Vagina (tissue), 2 donors: ENCODE measurements at regions not wholly inside any gene's neighbourhood (a gene's known extent, or its start where the extent isn't known, plus 50 kb on each side); places are given as distances from the start of the nearest gene placed in this dataset.

Source experiments
- POLR2A ChIP-seq, 2 donors: fragments of 450-650 bp; IDR thresholded peaks; one replicate each; pipeline ENCODE4 v1.6.1; 2017; ENCODE audit warnings: antibody characterized with exemption in 2 of 2, mild to moderate bottlenecking in 2 of 2, moderate library complexity in 2 of 2
- POLR2AphosphoS5 ChIP-seq, 2 donors: sonication (generic); formaldehyde crosslinking; IDR thresholded peaks; one replicate each; pipeline ENCODE4 v1.9.0; 2017; ENCODE audit warnings: antibody characterized with exemption in 2 of 2, mild to moderate bottlenecking in 2 of 2, low read depth in 1 of 2; ENCODE audit not compliant: insufficient read depth in 1 of 2
- TF ChIP-seq, protein P1 (sequence below), 3 experiments: fragments of 450-650 bp in 2 of 3; fragments of 200-600 bp in 1 of 3; sonication (generic) in 1 of 3; IDR thresholded peaks; one replicate each; pipeline ENCODE4 v1.5.1; 2017 to 2019; ENCODE audit warnings: antibody characterized with exemption in 3 of 3, mild to moderate bottlenecking in 2 of 3, moderate library complexity in 2 of 3

- TF ChIP-seq, protein P1, sequence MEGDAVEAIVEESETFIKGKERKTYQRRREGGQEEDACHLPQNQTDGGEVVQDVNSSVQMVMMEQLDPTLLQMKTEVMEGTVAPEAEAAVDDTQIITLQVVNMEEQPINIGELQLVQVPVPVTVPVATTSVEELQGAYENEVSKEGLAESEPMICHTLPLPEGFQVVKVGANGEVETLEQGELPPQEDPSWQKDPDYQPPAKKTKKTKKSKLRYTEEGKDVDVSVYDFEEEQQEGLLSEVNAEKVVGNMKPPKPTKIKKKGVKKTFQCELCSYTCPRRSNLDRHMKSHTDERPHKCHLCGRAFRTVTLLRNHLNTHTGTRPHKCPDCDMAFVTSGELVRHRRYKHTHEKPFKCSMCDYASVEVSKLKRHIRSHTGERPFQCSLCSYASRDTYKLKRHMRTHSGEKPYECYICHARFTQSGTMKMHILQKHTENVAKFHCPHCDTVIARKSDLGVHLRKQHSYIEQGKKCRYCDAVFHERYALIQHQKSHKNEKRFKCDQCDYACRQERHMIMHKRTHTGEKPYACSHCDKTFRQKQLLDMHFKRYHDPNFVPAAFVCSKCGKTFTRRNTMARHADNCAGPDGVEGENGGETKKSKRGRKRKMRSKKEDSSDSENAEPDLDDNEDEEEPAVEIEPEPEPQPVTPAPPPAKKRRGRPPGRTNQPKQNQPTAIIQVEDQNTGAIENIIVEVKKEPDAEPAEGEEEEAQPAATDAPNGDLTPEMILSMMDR (IDR thresholded peaks at IDR 0.05), result no peak
- TF ChIP-seq POLR2A (IDR thresholded peaks at IDR 0.05), result no peak
- TF ChIP-seq POLR2AphosphoS5 (IDR thresholded peaks at IDR 0.05; ENCODE audit: insufficient read depth in 1 of 2, low read depth in 1 of 2), result no peak
Measured at GRCh38 chr14:53551862-53552261, 398.7 kb upstream of the DDHD1 start.
